D721Med (cell line): ENCODE measurements at regions not wholly inside any gene's neighbourhood (a gene's known extent, or its start where the extent isn't known, plus 50 kb on each side); places are given as distances from the start of the nearest gene placed in this dataset.

Experiments
- DNase-seq: peaks from one replicate; pipeline ENCODE4 v3.0.0; 2011; ENCODE audit warnings: low spot score; ENCODE audit not compliant: insufficient read length
- FAIRE-seq: peaks from 2 replicates; lab custom pipeline; 2011; peaks lifted over from hg19 to GRCh38; lab: Jason Lieb, UNC
- CTCF ChIP-seq: IDR thresholded peaks from 2 replicates; pipeline ENCODE4 v1.5.1; 2012; ENCODE audit warnings: mild to moderate bottlenecking, control low read depth; ENCODE audit not compliant: insufficient read depth; ENCODE audit errors: missing control alignments

GRCh38 chr10:33101392-33101787 is 143.4 kb upstream of the ITGB1 start:
- TF ChIP-seq CTCF, result no peak
- DNase-seq, result no peak
- no peak for FAIRE-seq

DNA sequence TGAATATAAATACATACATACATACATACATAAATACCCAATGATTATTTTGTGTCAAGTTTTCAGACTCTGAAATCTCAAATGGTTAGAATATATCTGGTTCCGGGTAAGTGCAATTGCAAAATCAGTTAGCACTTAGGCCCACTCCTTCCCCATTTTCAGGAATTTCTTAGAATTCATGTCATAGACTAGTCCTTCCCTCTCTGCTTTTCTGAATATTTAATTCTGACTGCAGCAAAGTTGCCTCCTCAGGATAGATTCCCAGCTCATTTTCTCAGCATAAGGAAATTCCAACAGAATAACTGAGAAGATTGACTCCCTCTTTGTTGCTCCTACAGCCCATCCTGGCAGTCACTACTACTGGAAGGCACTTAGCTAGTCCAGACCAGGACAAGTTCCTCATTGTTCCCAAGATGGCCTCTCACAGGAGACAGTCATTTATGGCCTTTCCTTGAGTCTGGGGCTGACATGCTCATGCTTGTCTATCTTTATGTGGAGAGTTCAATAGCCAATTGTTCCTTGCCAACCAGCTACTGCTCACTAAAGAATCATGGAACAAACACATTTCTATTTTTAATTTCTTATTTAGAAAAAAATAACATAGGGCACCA is 142.9 kb upstream of the ITGB1 start:
- no peak for DNase-seq

DNA sequence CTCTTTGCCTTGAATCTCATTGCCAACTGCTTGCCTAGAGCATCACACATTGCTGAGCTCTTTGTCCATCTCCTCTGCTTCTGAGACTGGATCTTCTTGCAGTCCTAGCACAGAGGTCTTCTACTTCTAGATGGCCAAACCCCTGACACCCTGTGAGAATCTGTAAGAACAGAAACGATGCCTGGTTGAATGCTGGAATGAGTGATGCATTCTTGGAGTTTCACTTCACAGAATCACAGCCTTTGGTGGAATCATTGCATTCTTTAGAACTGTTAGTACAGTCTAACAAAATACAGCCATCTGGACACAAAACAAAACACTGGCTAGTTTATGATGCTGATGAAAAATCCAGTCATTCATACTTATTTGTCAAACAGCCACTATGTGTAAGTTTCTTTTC is 141.7 kb upstream of the ITGB1 start:
- FAIRE-seq (no peak), DNase-seq (no peak)

More for the DNA sequence above, 142.9 kb upstream of the ITGB1 start:
- FAIRE-seq, result no peak
- TF ChIP-seq CTCF, result no peak

GRCh38 chr10:33098951-33099663 is 141.1 kb upstream of the ITGB1 start:
- DNase-seq, result no peak
- peak; percentile 55 for FAIRE-seq
- no peak for TF ChIP-seq CTCF

More for the DNA sequence above, 141.7 kb upstream of the ITGB1 start:
- TF ChIP-seq CTCF, result no peak

DNA sequence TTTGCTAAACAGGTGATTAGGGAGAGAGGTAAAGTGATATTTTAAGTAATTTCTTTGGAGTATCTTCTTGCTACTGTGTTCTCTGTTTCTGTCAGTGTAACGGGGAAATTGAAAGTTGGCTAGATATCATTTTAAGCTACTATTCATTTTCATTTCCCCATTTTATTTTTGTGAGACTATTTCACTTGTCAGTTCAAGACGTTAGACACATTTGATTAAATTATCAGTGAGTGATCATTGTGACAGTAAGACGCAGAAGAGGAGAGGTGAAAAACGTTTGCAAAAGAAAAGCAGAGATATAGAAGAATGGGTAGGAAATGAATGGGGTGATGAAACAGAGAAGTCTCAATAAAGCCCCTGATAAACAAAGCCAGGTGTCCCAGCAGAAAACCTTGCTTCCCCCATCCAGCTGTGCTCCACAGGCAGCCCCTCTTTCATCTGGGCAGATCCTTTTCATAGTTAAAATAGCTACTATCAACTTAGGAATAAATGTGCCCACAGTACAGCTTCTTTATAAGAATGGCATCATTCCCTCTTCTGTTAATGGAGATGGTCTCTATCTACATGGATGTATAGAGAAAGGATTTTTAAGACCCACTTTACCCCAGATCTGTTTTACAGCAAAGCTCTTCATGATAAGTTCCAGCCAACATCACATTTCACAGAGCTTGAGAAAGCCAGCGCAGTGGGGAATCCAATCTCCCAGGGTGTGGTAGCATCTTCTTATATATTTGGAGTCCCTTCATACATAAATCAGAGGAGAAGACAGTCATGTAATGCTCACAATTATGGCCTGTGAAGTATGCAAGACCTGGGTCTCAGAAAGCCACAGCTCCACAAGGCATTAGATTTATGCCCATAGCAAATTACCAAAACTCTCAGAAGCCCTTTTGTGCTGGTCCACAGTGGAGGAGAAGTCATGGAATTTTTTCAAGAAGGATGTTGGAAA is 138.1 kb upstream of the ITGB1 start:
- DNase-seq (no peak), FAIRE-seq (no peak)
- no peak for TF ChIP-seq CTCF

DNA sequence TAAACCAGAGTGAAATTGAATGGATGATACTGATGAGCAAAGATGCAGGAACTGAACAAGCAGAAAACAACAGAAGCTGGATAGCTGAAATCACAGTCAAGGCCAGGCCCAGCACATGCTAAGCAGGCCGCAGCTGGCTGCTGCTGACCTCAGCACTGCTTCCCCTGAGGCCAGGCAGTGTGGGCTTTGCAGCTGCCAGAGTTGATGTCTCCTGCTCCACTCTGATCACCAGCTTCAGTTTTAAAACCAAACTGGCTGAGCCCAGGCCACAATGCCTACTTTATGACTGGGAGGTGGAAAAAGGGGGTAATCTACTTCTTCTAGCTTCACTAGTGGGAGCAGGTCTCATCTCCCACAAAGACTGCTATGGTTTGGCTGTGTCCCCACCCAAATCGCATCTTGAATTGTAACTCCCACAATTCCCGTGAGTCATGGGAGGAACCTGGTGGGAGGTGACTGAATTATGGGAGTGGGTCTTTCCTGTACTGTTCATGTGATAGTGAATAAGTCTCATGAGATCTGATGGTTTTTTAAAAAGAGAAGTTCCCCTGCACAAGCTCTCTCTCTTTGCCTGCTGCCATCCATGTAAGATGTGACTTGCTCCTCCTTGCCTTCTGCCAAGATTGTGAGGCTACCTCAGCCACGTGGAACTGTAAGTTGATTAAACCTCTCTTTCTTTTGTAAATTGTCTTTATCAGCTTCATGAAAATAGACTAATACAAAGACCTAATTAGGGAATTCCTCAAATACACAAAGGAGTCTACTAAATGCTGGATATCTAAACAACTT is 136.4 kb upstream of the ITGB1 start:
- DNase-seq (no peak), FAIRE-seq (no peak)
- TF ChIP-seq CTCF, result no peak
